ENCODE measurements at regions not wholly inside any gene's neighbourhood (a gene's known extent, or its start where the extent isn't known, plus 50 kb on each side); places are given as distances from the start of the nearest gene placed in this dataset.

DNA sequence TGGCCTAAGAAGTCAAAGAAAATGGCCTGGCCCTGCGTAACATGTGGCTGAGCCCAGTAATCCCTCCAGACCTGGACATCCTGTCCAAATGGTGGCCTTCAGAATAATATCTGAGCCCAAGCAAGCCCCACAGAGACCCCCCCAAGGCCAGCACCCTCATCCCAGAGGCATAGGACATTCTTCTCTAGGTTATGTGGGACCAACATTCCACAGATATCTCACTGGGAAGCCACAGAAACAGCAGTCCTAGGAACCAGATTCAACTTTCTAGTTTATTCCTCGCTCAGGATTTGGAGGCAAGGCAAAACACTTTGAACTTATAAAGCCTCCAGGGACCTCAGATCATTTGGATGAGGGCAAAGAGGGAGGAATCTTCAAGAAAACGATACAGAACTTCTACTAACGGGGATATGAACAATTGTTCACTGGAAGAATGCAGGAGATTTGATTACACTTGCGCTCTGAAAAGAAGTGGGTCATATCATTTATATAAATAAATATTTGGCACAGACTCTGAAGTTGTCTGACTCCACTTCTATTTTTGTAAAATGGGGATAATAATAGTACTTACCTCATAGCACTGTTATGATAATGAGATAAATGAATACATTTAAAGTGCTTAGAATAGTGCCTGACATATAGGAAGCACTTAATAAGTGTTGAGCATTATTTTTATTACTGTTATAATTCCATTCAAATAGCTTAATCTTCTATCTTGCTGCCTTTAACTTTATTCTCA, 171.5 kb downstream of the NUAK1 start:
- Histone ChIP-seq H3K36me3 (ENCODE audit: control insufficient read depth, insufficient read depth, low read length) (no peaks in the 10 kb centered on the region), H3K4me3 (ENCODE audit: low read depth, low read length) (no peak overlapping the region), H3K27me3 (ENCODE audit: control insufficient read depth, insufficient read depth, low read length) (no peaks in the 10 kb centered on the region)
- TF ChIP-seq, protein P1, sequence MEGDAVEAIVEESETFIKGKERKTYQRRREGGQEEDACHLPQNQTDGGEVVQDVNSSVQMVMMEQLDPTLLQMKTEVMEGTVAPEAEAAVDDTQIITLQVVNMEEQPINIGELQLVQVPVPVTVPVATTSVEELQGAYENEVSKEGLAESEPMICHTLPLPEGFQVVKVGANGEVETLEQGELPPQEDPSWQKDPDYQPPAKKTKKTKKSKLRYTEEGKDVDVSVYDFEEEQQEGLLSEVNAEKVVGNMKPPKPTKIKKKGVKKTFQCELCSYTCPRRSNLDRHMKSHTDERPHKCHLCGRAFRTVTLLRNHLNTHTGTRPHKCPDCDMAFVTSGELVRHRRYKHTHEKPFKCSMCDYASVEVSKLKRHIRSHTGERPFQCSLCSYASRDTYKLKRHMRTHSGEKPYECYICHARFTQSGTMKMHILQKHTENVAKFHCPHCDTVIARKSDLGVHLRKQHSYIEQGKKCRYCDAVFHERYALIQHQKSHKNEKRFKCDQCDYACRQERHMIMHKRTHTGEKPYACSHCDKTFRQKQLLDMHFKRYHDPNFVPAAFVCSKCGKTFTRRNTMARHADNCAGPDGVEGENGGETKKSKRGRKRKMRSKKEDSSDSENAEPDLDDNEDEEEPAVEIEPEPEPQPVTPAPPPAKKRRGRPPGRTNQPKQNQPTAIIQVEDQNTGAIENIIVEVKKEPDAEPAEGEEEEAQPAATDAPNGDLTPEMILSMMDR (IDR thresholded peaks at IDR 0.05; ENCODE audit: insufficient read depth, low read length, poor library complexity, severe bottlenecking) = no peak
- no peak for DNase-seq (ENCODE audit: low read depth)

DNA sequence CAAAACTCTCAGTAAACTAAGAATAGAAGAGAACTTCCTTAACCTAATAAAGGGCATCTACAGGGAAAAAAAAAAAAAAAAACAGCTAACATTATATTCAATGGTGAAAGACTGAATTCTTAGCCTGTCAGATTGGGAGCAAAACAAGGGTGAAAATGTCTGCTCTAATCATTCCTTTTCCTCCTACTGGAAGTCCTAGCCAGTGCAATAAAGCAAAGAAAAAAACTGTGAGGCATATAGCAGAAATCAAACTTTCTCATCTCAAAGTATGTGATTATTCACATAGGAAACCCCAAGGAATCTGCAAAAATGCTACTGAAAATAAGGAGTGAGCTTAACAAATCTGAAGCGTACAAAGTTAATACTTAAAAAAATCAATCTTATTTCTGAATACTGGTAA, 170.7 kb downstream of the NUAK1 start:
- Histone ChIP-seq H3K27me3 (ENCODE audit: control insufficient read depth, insufficient read depth, low read length) (no peaks in the 10 kb centered on the region), H3K36me3 (ENCODE audit: control insufficient read depth, insufficient read depth, low read length) (no peaks in the 10 kb centered on the region), H3K4me3 (ENCODE audit: low read depth, low read length) (no peak overlapping the region)
- TF ChIP-seq, protein P1 (IDR thresholded peaks at IDR 0.05; ENCODE audit: insufficient read depth, low read length, poor library complexity, severe bottlenecking) = no peak
- DNase-seq (ENCODE audit: low read depth) = no peak

DNA sequence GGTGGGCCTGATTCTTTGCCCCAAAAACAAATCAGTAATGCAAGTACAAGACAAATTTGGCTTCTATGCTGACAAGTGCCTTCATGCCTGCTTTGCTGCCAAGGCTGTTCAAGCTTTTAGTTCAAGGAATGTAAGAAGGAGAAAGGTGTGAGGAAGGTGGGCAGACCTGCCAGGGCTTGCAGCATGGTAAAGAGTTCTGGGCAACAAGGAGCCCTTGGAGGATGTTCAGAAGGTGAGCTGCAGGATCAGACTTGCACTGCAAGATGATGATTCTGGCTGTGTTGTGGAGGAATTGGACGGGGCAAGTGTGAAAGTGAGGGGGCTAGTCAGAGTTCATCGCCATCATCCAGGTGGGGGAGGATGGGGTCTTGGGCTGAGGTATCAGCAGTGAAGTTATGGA, 167.9 kb downstream of the NUAK1 start:
- H3K4me3 ChIP-seq (ENCODE audit: low read depth, low read length) = no peak overlapping the region
- no peak for DNase-seq (ENCODE audit: low read depth)
- H3K36me3 ChIP-seq (ENCODE audit: control insufficient read depth, insufficient read depth, low read length) = no peaks in the 10 kb centered on the region
- TF ChIP-seq, protein P1 (IDR thresholded peaks at IDR 0.05; ENCODE audit: insufficient read depth, low read length, poor library complexity, severe bottlenecking) = no peak
- H3K27me3 ChIP-seq (ENCODE audit: control insufficient read depth, insufficient read depth, low read length) = no peaks in the 10 kb centered on the region

DNA sequence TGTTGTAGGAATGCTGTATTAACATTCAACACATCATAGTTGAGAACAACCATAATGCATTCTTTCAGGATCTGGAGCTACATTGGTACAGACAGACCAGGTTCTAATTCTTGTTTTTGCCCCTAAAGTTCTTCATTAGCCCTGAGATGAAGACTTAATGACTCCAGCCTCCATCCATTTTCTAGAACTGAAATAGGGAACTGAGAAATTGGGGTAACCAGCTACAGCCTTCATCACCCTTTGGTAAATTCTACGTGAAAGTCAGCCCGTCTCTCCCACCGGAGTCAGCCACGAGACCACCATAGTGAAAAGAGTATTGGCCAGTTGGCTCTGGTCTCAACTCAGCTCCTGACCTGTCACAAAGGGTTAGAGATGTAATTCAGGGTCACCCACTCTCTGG, 164.0 kb downstream of the NUAK1 start:
- Histone ChIP-seq H3K27me3 (ENCODE audit: control insufficient read depth, insufficient read depth, low read length) (no peaks in the 10 kb centered on the region), H3K4me3 (ENCODE audit: low read depth, low read length) (no peak overlapping the region), H3K36me3 (ENCODE audit: control insufficient read depth, insufficient read depth, low read length) (no peaks in the 10 kb centered on the region)
- TF ChIP-seq, protein P1 (IDR thresholded peaks at IDR 0.05; ENCODE audit: insufficient read depth, low read length, poor library complexity, severe bottlenecking) = no peak
- DNase-seq (ENCODE audit: low read depth) = no peak

DNA sequence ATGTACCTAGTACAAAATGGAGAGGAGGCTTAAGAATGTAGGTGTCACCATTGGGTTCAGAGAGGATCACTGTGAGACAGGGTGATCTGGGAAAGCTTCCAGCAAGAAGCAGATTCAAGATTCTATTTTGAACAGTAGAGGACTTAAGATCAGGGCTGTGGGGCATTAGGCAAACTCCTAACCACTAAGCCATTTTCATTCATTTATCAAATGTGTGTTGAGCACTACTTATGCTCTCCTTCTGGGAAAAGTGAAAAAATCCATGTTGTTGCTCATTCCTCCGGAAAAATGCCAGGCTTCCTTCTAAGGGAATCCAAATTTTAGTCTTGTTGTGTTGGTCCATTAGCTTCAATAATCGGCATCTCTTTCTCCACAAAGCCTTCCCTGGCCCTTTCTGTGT, 163.4 kb downstream of the NUAK1 start:
- Histone ChIP-seq H3K4me3 (ENCODE audit: low read depth, low read length) (no peak overlapping the region), H3K27me3 (ENCODE audit: control insufficient read depth, insufficient read depth, low read length) (no peaks in the 10 kb centered on the region), H3K36me3 (ENCODE audit: control insufficient read depth, insufficient read depth, low read length) (no peaks in the 10 kb centered on the region)
- TF ChIP-seq, protein P1 (IDR thresholded peaks at IDR 0.05; ENCODE audit: insufficient read depth, low read length, poor library complexity, severe bottlenecking) = no peak
- no peak for DNase-seq (ENCODE audit: low read depth)

DNA sequence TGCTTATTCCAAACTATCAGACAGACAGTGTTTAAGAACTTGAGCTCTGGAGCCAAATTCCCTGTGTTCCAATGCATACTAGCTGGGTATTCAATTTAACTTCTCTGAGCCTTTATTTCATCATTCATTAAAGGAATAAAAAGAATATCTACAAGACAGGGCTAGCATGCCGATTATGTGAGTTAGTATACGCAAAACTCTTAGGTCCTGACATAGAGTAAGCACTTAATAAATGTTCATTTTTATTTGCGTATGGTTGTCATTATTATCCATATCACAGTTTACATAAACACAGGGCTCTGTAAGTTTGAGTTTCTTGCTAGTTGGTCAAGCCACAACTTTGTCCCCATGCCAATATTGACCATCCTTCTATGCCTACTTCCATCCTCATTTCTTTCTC, 161.5 kb downstream of the NUAK1 start:
- TF ChIP-seq, protein P1 (IDR thresholded peaks at IDR 0.05; ENCODE audit: insufficient read depth, low read length, poor library complexity, severe bottlenecking) = no peak
- DNase-seq (ENCODE audit: low read depth) = no peak
- Histone ChIP-seq H3K4me3 (ENCODE audit: low read depth, low read length) (no peak overlapping the region), H3K27me3 (ENCODE audit: control insufficient read depth, insufficient read depth, low read length) (no peaks in the 10 kb centered on the region), H3K36me3 (ENCODE audit: control insufficient read depth, insufficient read depth, low read length) (no peaks in the 10 kb centered on the region)

All from kidney epithelial cell (primary cell).